GM19468 (cell line): ENCODE measurements at regions not wholly inside any gene's neighbourhood (a gene's known extent, or its start where the extent isn't known, plus 50 kb on each side); places are given as distances from the start of the nearest gene placed in this dataset.

Source experiments
- ATAC-seq: cut with Tn5 transposase; IDR thresholded peaks from one replicate; pipeline ENCODE4 v1.9.1; 2021; ENCODE audit warnings: mild to moderate bottlenecking, moderate library complexity, moderate number of reproducible peaks; ENCODE audit not compliant: unreplicated experiment; ENCODE audit errors: extremely low read depth

DNA sequence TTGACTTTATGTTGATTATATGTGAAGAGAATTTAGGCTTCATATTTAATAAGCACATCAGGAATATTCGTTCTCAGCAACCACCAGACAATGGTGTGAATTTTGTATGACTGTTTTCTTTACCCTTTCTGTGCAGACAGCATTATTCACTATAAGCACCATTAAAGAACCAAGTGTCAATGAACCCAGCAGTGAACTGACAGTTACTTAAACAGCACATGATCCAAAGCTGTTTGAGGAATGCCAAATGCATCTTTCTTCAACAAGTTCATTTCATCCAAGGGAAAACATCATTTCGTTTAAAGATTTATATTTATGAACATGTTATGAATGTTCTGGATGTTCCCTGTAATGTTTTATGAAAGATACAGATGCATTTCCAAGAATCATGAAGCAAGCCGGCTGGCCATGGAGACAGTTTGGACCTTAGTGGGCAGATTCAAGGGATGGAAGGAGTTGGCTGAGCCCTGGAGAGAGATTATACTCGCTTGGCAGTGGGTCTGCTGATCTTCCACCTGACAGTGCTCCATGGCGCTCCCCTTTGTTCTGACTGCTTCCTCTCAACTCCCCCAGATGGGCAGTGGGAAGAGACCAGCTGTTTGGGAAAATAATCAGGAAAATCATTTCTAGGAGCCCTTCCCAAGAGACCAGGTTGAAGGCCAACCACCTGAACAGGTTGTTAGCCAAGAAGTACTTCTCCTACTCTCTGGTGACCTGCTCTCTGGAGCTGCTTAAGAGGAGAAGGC is 326.0 kb upstream of the RSPO3 start:
- ATAC-seq, result no peak

- ATAC-seq, result no peak
Observed at GRCh38 chr6:126795161-126795560, 323.3 kb upstream of the RSPO3 start.

- no peak for ATAC-seq
Observed at GRCh38 chr6:126797981-126798380, 320.5 kb upstream of the RSPO3 start.

DNA sequence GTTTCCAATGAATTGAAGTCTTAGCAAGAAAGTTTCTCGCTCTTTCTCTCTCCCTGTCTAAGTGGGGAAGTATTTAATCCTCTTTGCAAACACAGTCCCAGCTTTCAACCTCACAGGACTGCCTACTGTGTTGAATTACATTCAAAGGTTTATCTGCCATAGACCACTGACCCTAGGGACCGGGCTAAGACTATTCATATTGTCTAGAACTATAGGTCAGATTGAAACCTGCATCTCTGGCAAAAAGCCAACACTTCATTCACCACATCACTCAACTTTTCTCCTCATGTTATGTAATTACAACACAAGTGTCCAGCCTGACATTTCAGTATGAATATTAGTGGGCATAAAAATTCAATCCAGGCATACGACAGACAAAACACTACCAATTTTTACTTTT is 314.7 kb upstream of the RSPO3 start:
- ATAC-seq, result no peak

DNA sequence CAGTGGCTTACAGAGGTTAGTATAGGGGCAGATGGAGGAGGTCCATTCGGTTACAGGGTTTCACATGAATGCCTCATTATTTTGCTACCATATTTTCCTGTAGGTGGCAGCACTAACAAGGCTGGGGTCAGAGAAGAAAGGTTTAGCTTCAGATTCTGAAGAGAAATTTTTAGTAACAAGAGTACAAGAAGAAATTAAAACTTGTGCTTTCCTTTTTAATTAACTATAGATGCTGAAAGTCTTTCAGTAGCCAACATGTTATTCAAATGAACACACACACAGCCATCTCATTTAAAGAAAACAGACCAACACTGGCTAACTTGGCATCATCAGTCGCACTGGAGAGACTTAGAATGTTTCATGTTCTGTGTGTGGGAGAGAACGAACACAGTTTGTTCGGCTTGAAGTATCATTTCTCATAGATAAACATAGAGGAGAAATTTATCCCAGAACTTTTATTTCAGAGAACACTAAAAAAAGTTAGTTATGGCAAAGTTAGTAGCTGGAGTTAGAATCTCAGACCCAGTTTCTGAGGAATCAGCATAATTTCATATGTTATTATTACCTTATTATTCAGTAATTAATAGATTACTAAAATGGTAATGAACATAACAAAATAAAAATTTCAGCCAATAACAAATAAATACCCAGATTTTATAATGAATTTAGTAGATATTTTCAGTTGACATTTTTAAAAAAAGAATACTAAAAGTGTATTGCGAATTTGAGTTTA is 314.0 kb upstream of the RSPO3 start:
- peak; percentile 48 for ATAC-seq

DNA sequence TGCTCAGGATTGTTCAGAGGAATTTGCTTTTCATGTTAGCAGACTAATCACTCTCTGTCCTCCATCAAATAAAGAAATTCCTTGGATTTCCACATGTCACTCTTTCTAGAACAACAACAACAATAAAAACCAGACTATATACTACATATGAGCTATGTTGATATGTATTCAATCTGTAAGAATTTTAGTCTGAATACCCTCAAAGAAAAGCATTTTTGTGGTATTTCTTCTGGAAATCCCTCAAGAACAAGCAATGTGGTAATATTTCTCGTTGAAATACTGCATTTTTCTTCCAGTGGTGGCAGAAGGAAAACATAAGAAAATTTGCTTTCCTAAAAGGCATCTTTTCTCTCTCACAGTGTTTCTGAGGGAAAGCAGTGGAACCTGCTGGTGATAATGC is 312.6 kb upstream of the RSPO3 start:
- no peak for ATAC-seq

- ATAC-seq, result no peak
Observed at GRCh38 chr6:126807876-126808275, 310.6 kb upstream of the RSPO3 start.

GRCh38 chr6:126811321-126811720 is 307.1 kb upstream of the RSPO3 start:
- ATAC-seq, result no peak

DNA sequence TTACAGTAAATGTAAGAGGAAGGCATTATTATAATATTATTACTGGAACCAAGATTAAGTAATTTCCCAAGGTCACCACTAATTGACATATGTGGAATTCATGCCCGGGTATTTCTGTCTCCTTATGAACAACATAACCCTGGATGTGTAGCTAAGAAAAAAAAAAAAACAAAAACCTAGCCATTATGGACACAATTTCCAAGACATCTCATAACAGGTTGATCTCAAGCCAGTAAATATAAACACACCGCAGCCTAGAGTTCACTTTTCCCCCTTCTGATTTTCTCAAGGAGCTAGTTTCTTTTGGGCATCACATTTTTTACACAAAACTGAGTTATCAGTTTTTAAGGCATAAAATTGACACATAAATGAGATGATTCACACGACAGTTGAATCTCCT is 306.5 kb upstream of the RSPO3 start:
- no peak for ATAC-seq

GRCh38 chr6:126812651-126813050 is 305.8 kb upstream of the RSPO3 start:
- ATAC-seq, result no peak

GRCh38 chr6:126820634-126821033 is 297.8 kb upstream of the RSPO3 start:
- ATAC-seq, result no peak

DNA sequence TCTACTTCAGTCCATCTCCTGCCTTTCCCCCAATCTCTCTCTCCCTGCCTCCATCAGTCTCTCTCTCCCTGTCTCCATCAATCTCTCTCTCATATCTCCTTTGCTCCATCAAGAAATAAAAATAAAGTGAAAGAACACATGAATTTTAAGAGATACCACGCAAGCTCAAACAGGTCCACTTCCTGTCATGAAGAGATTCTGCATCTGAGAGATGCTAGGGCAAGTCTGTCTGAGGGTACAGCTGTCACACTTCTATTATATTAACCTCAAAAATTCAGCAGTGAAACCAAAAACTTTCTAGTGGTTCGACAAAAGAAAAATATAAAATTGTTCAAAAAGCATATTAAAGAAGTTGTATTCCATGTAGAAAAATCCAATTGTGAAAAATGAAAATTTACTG is 296.8 kb upstream of the RSPO3 start:
- ATAC-seq, result no peak

DNA sequence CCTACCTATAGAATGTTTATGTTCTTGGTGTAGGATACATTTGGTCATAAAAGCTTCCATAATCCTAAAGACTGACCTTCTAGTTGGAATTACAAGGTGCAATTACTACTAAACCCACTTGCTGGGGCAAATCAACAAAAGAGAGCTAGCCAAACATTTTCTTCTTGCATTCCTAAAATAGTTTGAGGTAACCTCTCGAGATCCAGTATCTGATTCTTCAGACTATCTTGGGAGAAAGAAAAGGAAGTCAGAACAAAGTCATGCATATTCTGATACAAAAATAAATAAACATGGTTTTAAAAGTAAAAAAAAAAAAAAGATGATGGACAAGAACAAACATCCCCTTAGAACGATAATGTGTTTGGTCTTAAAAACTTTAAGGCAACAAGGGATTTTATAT is 294.2 kb upstream of the RSPO3 start:
- ATAC-seq, result no peak

GRCh38 chr6:126824815-126825214 is 293.7 kb upstream of the RSPO3 start:
- no peak for ATAC-seq

DNA sequence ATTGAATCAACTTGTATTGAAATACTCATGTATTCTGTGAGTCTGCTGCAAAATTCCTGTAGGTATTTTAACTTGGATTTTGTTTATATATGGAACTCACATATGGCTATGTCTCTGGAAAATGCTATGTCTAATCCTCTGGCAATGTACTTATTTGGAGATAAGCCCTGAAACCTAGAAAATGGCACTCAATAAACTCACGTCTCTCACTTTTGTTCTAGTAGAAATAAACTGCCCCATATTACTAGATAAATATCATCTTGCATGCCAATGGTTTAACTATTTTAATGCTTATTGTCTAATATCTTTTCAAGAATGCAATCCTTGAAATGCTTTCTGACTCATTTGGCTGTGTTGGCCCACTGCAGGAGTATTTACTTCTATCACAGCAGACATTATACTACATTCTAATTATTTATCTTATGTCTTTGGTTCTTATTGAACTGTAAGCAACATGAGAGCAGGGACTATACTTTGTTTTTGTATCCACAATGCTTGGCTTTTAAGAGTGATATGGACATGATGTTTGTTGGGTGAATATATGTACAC is 292.2 kb upstream of the RSPO3 start:
- ATAC-seq, result no peak

GRCh38 chr6:126831461-126831860 is 287.0 kb upstream of the RSPO3 start:
- ATAC-seq, result no peak

DNA sequence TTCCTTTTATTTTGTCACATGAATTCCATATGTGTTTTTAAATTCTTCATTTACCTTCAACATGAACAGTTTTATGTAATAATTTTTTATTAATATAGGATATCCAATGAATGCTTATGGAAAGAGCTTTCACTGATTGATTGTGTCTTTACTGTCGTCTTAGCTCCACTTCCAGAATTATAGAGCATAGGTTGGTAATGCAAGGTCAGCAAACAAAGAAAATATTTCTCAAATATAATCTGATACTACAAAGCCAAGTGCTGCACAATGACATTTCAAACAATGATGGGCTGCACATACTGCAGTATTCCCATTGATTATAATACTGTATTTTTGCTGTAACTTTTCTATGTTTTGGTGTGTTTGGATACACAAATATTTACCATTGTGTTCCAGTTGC is 275.7 kb upstream of the RSPO3 start:
- ATAC-seq, result no peak

GRCh38 chr6:126848119-126848518 is 270.4 kb upstream of the RSPO3 start:
- ATAC-seq, result no peak

GRCh38 chr6:126867641-126868040 is 250.8 kb upstream of the RSPO3 start:
- no peak for ATAC-seq

DNA sequence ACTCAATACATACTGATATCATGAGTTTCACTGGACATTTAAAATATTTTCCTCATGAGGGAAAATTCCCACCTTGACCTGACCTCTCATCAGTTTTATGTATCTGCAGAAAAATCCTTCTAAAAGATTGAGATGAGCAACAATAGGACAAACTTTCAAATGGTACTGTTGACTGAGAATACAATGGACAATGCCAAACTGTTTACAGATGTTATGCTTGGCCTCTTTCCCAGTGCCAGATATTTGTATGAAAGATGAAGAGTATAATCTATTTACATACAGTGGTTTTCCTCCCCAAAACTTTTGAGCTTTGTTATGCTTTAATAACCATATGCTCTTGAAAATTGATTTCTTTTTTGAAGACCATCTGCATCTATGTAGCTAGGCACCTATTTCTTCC is 245.1 kb upstream of the RSPO3 start:
- ATAC-seq, result no peak

- ATAC-seq, result no peak
Observed at GRCh38 chr6:126873791-126874190, 244.7 kb upstream of the RSPO3 start.

DNA sequence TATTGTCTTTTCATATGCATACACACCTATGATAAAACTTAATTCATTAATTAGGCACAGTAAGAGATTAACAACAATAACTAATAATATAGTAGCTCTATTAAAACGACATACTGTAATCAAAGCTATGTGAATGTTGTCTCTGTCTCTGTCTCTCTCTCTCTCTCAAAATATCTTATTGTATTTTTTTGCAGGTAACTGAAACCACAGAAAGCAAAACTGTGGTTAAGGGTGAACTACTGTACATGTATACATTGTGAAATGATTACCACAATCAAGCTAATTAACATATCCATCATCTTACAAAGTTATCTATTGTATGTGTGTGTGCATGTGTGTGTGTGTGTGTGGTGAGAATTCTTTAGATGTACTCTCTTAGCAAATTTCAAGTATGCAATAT is 242.0 kb upstream of the RSPO3 start:
- ATAC-seq, result no peak
